ENCODE measurements at regions not wholly inside any gene's neighbourhood (a gene's known extent, or its start where the extent isn't known, plus 50 kb on each side); places are given as distances from the start of the nearest gene placed in this dataset.

DNA sequence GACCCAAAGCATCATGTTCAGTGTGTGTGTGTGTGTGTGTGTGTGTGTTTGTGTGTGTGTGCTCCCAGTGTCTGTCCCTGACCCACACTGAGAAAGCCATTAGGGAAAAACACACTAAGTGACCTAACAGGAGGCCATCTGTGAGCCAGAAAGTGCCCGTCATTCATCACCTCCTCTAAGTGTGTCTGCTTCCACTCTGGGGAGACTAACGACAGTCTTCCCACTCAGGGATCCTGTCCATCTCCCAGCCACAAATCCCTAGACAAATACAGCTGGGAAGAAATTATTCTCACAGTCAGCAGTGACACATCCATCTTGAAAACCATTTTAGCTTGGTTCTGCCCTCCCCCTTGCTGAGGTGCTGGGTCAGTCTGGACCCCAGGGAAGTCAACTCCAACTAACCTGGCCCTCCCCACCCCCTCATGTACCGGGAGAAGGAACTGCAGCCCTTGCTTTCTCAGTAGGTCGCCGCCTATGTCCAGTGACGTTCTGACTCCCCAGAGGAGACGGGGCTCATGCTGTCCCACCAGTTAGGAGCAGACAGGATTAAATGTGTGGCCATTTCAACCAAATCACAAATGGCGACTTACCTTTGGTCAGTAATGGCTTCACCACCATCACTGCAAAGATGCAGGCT, 296.5 kb upstream of the ZNF32 start:
- no peak overlapping the region for H3K4me3 ChIP-seq (ENCODE audit: low read length)
- no peaks in the 10 kb centered on the region for H4K20me1 ChIP-seq (ENCODE audit: insufficient read depth, low read length)
- no peak overlapping the region for H3K9ac ChIP-seq (ENCODE audit: low read length)
- no peaks in the 10 kb centered on the region for H3K27me3 ChIP-seq (ENCODE audit: low read depth, low read length)
- no peaks in the 10 kb centered on the region for H3K79me2 ChIP-seq (ENCODE audit: low read length)
- H3K4me2 ChIP-seq (ENCODE audit: low read length) = no peak overlapping the region
- no peak overlapping the region for H2AFZ ChIP-seq (ENCODE audit: low read depth, low read length)
- no peak overlapping the region for H3K27ac ChIP-seq (ENCODE audit: low read length)
- peaks cover 5% of the 10 kb centered on the region for H3K4me1 ChIP-seq (ENCODE audit: low read length)
- H3K36me3 ChIP-seq (replicated peaks; ENCODE audit: low read depth, low read length) = no peaks in the 10 kb centered on the region
- H3K9me3 ChIP-seq (ENCODE audit: insufficient read depth, low read length) = no peaks in the 10 kb centered on the region
- TF ChIP-seq, protein P1, sequence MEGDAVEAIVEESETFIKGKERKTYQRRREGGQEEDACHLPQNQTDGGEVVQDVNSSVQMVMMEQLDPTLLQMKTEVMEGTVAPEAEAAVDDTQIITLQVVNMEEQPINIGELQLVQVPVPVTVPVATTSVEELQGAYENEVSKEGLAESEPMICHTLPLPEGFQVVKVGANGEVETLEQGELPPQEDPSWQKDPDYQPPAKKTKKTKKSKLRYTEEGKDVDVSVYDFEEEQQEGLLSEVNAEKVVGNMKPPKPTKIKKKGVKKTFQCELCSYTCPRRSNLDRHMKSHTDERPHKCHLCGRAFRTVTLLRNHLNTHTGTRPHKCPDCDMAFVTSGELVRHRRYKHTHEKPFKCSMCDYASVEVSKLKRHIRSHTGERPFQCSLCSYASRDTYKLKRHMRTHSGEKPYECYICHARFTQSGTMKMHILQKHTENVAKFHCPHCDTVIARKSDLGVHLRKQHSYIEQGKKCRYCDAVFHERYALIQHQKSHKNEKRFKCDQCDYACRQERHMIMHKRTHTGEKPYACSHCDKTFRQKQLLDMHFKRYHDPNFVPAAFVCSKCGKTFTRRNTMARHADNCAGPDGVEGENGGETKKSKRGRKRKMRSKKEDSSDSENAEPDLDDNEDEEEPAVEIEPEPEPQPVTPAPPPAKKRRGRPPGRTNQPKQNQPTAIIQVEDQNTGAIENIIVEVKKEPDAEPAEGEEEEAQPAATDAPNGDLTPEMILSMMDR (IDR thresholded peaks at IDR 0.05; ENCODE audit: low read depth, low read length) = no peak
- TF ChIP-seq EZH2phosphoT487 (IDR thresholded peaks at IDR 0.05; ENCODE audit: low read depth) = no peak

DNA sequence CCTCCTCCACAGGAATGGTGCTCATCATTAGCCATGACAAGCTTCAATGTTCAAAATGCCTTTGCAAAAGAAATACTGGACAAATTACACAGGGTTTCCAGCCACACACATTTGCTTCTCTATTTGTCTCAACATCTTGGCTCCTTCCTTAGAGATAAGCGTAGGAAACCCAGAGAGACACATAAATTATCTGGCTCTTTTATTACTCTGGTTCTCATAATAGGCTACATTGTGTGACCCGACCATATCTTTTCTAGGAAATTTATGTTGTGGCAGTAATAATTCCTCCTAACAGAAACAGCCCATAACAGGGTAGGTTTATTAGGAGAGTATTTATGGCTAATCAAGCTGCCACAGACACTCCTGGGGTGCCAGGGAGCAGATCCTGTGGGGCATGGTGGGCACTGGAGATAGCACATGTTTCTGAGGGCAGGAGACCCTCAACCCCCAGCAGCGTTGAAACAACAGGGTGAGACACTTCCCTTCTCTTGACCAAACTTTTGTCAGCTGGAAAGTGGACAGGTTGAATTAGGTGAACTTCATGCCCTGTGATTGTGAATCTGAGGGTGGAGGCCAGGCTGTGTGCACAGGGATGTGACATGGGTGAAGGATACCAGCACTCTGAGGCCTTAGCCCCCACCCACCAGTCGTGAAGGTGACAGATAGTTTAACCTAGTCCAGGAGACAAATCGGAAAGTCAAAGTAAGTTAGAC, 295.9 kb upstream of the ZNF32 start:
- H3K36me3 ChIP-seq (replicated peaks; ENCODE audit: low read depth, low read length) = no peaks in the 10 kb centered on the region
- H3K9ac ChIP-seq (ENCODE audit: low read length) = no peak overlapping the region
- no peak overlapping the region for H3K27ac ChIP-seq (ENCODE audit: low read length)
- H3K79me2 ChIP-seq (ENCODE audit: low read length) = no peaks in the 10 kb centered on the region
- no peaks in the 10 kb centered on the region for H3K9me3 ChIP-seq (ENCODE audit: insufficient read depth, low read length)
- no peak overlapping the region for H2AFZ ChIP-seq (ENCODE audit: low read depth, low read length)
- no peaks in the 10 kb centered on the region for H4K20me1 ChIP-seq (ENCODE audit: insufficient read depth, low read length)
- H3K4me3 ChIP-seq (ENCODE audit: low read length) = no peak overlapping the region
- TF ChIP-seq, protein P1 (IDR thresholded peaks at IDR 0.05; ENCODE audit: low read depth, low read length) = no peak
- TF ChIP-seq EZH2phosphoT487 (IDR thresholded peaks at IDR 0.05; ENCODE audit: low read depth) = no peak
- H3K4me2 ChIP-seq (ENCODE audit: low read length) = no peak overlapping the region
- peaks cover 12% of the 10 kb centered on the region for H3K4me1 ChIP-seq (ENCODE audit: low read length)
- H3K27me3 ChIP-seq (ENCODE audit: low read depth, low read length) = no peaks in the 10 kb centered on the region

DNA sequence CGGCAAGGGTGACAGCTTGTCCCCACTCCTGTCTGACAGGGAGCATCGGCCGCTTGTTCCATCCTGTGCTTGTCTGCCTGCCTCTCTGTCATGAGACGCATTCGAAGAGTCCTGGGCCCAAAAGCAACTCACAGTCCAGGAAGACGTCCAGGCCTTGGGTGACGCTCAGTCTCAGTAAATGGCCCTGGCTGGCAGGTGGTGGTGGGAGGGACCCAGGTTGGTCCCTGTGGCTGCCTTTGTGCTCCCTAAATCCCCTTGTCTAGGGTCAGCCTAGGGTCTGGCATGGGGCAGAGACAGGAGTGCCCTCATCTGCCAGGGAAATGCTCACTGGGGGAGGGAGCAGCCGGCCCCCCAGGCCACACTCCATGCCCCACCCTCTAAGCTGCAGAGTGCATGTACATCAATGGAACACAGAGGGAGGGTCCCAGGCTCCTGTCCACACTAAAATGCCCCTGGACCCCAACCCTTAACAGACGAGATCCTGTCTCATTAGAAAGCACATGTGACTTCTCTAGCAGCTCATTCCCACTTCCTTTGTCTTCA, 295.2 kb upstream of the ZNF32 start:
- Histone ChIP-seq H3K9ac (ENCODE audit: low read length) (no peak overlapping the region), H3K79me2 (ENCODE audit: low read length) (no peaks in the 10 kb centered on the region), H3K27ac (ENCODE audit: low read length) (no peak overlapping the region), H3K4me1 (ENCODE audit: low read length) (peaks cover 13% of the 10 kb centered on the region), H2AFZ (ENCODE audit: low read depth, low read length) (no peak overlapping the region), H3K27me3 (ENCODE audit: low read depth, low read length) (no peaks in the 10 kb centered on the region), H3K9me3 (ENCODE audit: insufficient read depth, low read length) (no peaks in the 10 kb centered on the region), H3K4me2 (ENCODE audit: low read length) (no peak overlapping the region), H3K36me3 (replicated peaks; ENCODE audit: low read depth, low read length) (no peaks in the 10 kb centered on the region), H3K4me3 (ENCODE audit: low read length) (no peak overlapping the region), H4K20me1 (ENCODE audit: insufficient read depth, low read length) (no peaks in the 10 kb centered on the region)
- TF ChIP-seq, protein P1 (IDR thresholded peaks at IDR 0.05; ENCODE audit: low read depth, low read length) = no peak
- no peak for TF ChIP-seq EZH2phosphoT487 (IDR thresholded peaks at IDR 0.05; ENCODE audit: low read depth)

DNA sequence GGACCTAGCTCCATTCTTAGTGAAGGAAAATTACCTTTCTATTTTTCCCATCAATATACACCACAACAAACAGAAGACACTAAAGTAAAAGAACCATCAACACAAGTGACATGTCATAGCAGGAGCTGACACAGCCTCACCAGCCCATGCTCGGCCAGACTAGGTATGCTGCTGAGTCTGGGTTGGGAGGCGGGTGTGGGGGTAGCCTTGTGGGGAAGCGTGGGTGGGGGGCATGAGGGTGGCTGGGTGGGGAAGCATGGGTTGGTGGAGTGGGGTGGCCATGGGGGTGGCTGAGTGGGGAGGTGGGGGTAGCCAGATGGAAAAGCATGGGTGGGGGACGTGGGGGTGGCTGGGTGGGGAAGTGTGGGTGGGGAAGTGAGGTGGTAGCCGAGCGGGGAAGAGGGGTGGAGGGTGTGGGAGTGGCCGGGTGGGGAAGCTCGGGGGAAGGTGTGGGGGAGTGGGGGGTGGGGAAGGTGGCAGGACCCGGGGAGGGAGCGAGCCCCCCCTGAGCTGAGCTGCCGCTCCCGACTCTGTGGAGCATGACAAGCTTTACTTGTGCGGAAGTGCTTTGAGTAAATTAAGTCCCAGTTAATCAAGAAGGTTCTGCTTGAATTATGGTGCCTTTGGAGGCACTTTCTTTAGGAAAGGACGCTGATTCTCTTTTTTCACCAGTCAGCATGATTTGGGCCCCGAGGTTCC, 294.6 kb upstream of the ZNF32 start:
- no peaks in the 10 kb centered on the region for H3K36me3 ChIP-seq (replicated peaks; ENCODE audit: low read depth, low read length)
- H3K9ac ChIP-seq (ENCODE audit: low read length) = no peak overlapping the region
- no peaks in the 10 kb centered on the region for H3K79me2 ChIP-seq (ENCODE audit: low read length)
- no peak overlapping the region for H3K4me3 ChIP-seq (ENCODE audit: low read length)
- no peak overlapping the region for H3K27ac ChIP-seq (ENCODE audit: low read length)
- H3K4me2 ChIP-seq (ENCODE audit: low read length) = no peak overlapping the region
- H2AFZ ChIP-seq (ENCODE audit: low read depth, low read length) = no peak overlapping the region
- H3K4me1 ChIP-seq (ENCODE audit: low read length) = peaks cover 13% of the 10 kb centered on the region
- H3K27me3 ChIP-seq (ENCODE audit: low read depth, low read length) = no peaks in the 10 kb centered on the region
- no peaks in the 10 kb centered on the region for H4K20me1 ChIP-seq (ENCODE audit: insufficient read depth, low read length)
- TF ChIP-seq EZH2phosphoT487 (IDR thresholded peaks at IDR 0.05; ENCODE audit: low read depth) = no peak
- TF ChIP-seq, protein P1 (IDR thresholded peaks at IDR 0.05; ENCODE audit: low read depth, low read length) = no peak
- H3K9me3 ChIP-seq (ENCODE audit: insufficient read depth, low read length) = no peaks in the 10 kb centered on the region
